ENCODE measurements at regions not wholly inside any gene's neighbourhood (a gene's known extent, or its start where the extent isn't known, plus 50 kb on each side); places are given as distances from the start of the nearest gene placed in this dataset.
"Not testable (repeated sequence)": the region's sequence is repeated elsewhere in the genome, so short reads cannot be mapped to it uniquely, and the experiment has no call there.

DNA sequence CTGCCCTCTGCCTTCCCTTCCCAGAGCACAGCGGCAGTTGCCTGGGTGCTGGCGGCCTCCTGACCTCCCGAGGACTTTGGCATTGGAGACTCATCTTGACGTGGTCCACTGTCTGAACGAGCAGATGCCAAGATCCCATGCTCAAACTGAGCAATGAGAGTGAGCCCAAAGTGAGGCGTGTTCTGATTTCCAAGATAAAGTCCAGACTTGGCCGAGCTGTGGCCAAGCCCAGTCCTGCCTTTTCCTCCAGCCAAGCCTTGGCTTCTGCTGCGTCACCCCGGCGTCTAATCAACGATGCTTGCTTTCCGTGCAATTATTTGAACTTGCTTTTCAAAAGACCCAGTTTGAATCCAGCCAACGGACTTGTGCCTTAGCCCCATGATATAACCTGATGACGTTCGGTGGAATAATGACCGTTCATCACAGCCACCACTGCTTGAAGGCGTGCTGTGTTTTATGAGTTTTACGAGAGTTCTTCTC lies 179.2 kb downstream of the IRF8 start:
- no peaks in the 10 kb centered on the region for H3K27me3 ChIP-seq (ENCODE audit: control insufficient read depth, insufficient read depth, low read length)
- no TSS peak for BruUV-seq (replicated peaks)
- H3K9me3 ChIP-seq (ENCODE audit: control insufficient read depth, insufficient read depth, low read depth, low read length) = no peaks in the 10 kb centered on the region
- no peak overlapping the region for H3K4me3 ChIP-seq (ENCODE audit: low read depth in 2 of 2, low read length in 2 of 2)
- ChIA-PET POLR2A (no interaction called here), CTCF (no interaction called here)
- intact Hi-C loops (cut with micrococcal nuclease; ENCODE audit: unreplicated experiment) (no loop called here), in situ Hi-C loops (cut with HindIII; ENCODE audit: low pct_unique_long_range_greater_than_20kb, low sequenced_read_pairs) (no loop called here)
- DNase-seq (ENCODE audit: low read depth, low spot score) = no peak
- TF ChIP-seq SIN3A (IDR thresholded peaks at IDR 0.05; ENCODE audit: borderline replicate concordance, insufficient read depth, low read depth, low read length) (no peak), TCF7L2 (IDR thresholded peaks at IDR 0.05; ENCODE audit: low read depth, low read length) (no peak), POLR2AphosphoS5 (IDR thresholded peaks at IDR 0.05; ENCODE audit: low read depth, low read length) (no peak), CTCF (IDR thresholded peaks at IDR 0.05) (no peak)
- TF ChIP-seq, protein P1, sequence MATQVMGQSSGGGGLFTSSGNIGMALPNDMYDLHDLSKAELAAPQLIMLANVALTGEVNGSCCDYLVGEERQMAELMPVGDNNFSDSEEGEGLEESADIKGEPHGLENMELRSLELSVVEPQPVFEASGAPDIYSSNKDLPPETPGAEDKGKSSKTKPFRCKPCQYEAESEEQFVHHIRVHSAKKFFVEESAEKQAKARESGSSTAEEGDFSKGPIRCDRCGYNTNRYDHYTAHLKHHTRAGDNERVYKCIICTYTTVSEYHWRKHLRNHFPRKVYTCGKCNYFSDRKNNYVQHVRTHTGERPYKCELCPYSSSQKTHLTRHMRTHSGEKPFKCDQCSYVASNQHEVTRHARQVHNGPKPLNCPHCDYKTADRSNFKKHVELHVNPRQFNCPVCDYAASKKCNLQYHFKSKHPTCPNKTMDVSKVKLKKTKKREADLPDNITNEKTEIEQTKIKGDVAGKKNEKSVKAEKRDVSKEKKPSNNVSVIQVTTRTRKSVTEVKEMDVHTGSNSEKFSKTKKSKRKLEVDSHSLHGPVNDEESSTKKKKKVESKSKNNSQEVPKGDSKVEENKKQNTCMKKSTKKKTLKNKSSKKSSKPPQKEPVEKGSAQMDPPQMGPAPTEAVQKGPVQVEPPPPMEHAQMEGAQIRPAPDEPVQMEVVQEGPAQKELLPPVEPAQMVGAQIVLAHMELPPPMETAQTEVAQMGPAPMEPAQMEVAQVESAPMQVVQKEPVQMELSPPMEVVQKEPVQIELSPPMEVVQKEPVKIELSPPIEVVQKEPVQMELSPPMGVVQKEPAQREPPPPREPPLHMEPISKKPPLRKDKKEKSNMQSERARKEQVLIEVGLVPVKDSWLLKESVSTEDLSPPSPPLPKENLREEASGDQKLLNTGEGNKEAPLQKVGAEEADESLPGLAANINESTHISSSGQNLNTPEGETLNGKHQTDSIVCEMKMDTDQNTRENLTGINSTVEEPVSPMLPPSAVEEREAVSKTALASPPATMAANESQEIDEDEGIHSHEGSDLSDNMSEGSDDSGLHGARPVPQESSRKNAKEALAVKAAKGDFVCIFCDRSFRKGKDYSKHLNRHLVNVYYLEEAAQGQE (IDR thresholded peaks at IDR 0.05; ENCODE audit: insufficient read depth in 1 of 2, low read depth in 2 of 2, low read length in 1 of 2) = no peak
- H3K36me3 ChIP-seq (ENCODE audit: control insufficient read depth, insufficient read depth, low read length) = no peaks in the 10 kb centered on the region
- no peak overlapping the region for H3K27ac ChIP-seq (ENCODE audit: low read length)
- ATAC-seq = no peak
- no peaks in the 10 kb centered on the region for H3K4me1 ChIP-seq (ENCODE audit: control insufficient read depth, insufficient read depth, low read length)

GRCh38 chr16:86078711-86079110 lies 179.7 kb downstream of the IRF8 start:
- DNase-seq (ENCODE audit: low read depth, low spot score); in situ Hi-C loops (cut with HindIII; ENCODE audit: low pct_unique_long_range_greater_than_20kb, low sequenced_read_pairs); H3K4me3 ChIP-seq (ENCODE audit: low read depth in 2 of 2, low read length in 2 of 2); H3K27ac ChIP-seq (ENCODE audit: low read length); H3K9me3 ChIP-seq (ENCODE audit: control insufficient read depth, insufficient read depth, low read depth, low read length); H3K4me1 ChIP-seq (ENCODE audit: control insufficient read depth, insufficient read depth, low read length); ATAC-seq; BruUV-seq (replicated peaks); intact Hi-C loops (cut with micrococcal nuclease; ENCODE audit: unreplicated experiment); POLR2A ChIA-PET; H3K36me3 ChIP-seq (ENCODE audit: control insufficient read depth, insufficient read depth, low read length); H3K27me3 ChIP-seq (ENCODE audit: control insufficient read depth, insufficient read depth, low read length); CTCF ChIA-PET: not testable (repeated sequence)

DNA sequence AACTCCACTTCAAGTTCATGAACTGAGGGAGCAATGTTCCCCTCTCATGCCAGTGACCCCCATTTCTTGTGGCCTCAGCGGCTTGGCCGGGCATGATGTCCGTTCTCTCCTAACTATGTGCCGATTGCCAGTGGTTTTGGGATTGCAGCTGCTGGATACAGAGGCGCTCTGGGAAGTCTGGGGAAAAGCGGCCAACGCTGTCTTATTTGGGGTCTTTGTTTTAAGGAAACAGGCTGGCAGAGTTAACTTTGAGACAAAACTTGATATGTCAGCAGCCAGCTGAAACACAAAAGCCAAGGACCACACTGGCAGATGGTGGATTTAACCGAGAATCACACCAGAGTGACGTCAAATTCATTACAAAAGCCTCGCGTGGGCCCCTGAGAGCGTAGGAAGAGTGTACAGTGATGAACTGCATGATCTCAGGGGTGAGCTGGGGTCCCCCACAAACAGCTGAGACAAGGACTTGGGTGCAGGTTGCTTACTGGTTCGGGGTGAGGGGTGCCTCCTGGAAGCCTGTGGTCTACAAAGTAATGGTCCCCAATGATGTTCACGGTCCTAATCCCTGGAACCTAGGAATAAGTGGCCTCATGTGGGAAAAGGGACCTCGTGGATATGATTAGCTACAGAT lies 180.4 kb downstream of the IRF8 start:
- Histone ChIP-seq H3K27me3 (ENCODE audit: control insufficient read depth, insufficient read depth, low read length) (no peaks in the 10 kb centered on the region), H3K4me3 (ENCODE audit: low read depth in 2 of 2, low read length in 2 of 2) (no peak overlapping the region), H3K4me1 (ENCODE audit: control insufficient read depth, insufficient read depth, low read length) (no peaks in the 10 kb centered on the region), H3K27ac (ENCODE audit: low read length) (no peak overlapping the region), H3K9me3 (ENCODE audit: control insufficient read depth, insufficient read depth, low read depth, low read length) (no peaks in the 10 kb centered on the region), H3K36me3 (ENCODE audit: control insufficient read depth, insufficient read depth, low read length) (no peaks in the 10 kb centered on the region)
- ChIA-PET POLR2A (interaction anchor here (0.6 kb wide), 1 partner anchor 284 kb away, joined by 7 read pairs; no protein-coding TSS in a partner anchor), CTCF (interaction anchor here (0.6 to 0.8 kb wide), 2 partner anchors 174 to 438 kb away, joined by 4 read pairs; no protein-coding TSS in a partner anchor)
- in situ Hi-C loops (cut with HindIII; ENCODE audit: low pct_unique_long_range_greater_than_20kb, low sequenced_read_pairs) = no loop called here
- DNase-seq (ENCODE audit: low read depth, low spot score) (no peak), ATAC-seq (no peak)
- BruUV-seq (replicated peaks) = no TSS peak
- TF ChIP-seq SIN3A (IDR thresholded peaks at IDR 0.05; ENCODE audit: borderline replicate concordance, insufficient read depth, low read depth, low read length) = no peak
- TF ChIP-seq CTCF (IDR thresholded peaks at IDR 0.05) = no peak
- TF ChIP-seq, protein P1 (IDR thresholded peaks at IDR 0.05; ENCODE audit: insufficient read depth in 1 of 2, low read depth in 2 of 2, low read length in 1 of 2) = no peak
- TF ChIP-seq TCF7L2 (IDR thresholded peaks at IDR 0.05; ENCODE audit: low read depth, low read length) = no peak
- TF ChIP-seq POLR2AphosphoS5 (IDR thresholded peaks at IDR 0.05; ENCODE audit: low read depth, low read length) = no peak
- intact Hi-C loops (cut with micrococcal nuclease; ENCODE audit: unreplicated experiment) = no loop called here

All from Panc1 (cell line).